HG03460 (cell line): ENCODE measurements at regions not wholly inside any gene's neighbourhood (a gene's known extent, or its start where the extent isn't known, plus 50 kb on each side); places are given as distances from the start of the nearest gene placed in this dataset.
"Not testable (repeated sequence)": the region's sequence is repeated elsewhere in the genome, so short reads cannot be mapped to it uniquely, and the experiment has no call there.

Source experiments
- ATAC-seq: cut with Tn5 transposase; IDR thresholded peaks from one replicate; pipeline ENCODE4 v1.9.1; 2021; ENCODE audit not compliant: unreplicated experiment

DNA sequence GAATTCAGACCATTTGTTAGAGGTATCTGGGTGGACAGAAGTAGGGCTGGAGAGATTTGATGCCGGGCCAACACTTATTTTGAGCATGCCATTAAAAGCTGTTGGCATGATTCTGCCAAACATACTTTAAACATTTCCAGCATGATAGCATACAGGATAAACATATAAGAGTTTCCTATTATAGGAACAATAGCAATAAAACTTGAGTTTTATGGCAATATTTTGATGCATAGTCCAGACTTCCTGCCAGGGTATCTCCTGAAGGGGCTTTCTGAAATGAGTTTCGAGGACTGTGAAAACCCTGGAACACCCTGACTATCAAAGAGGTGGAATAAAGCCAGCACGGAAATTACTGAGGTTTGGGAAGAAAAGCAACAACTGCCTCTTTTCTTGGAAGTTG is 1398.0 kb upstream of the NXPH2 start:
- ATAC-seq: no peak

GRCh38 chr2:140177086-140177485 is 1396.9 kb upstream of the NXPH2 start:
- no peak for ATAC-seq

DNA sequence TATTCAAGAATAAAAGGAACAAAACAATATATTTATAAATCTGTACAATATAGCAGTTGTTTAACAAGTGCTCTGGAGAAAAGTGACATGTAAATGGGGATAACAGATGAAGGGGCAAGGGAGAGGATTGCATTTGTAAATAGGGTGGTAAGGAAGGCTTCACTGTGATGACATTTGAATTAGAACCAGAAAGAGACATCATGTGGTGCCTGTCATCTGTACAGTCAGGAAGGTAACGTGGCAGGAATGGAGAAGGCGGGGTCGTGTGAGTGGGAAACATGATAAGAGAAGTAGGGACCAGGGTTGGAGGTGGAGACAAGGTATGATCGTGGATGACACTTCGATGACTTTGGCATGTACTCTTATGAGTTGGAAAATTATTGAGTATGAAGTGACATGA is 1393.6 kb upstream of the NXPH2 start:
- no peak for ATAC-seq

- no peak for ATAC-seq
These were observed 1384.3 kb upstream of the NXPH2 start for GRCh38 chr2:140164449-140164848.

GRCh38 chr2:140158259-140158658 is 1378.1 kb upstream of the NXPH2 start:
- ATAC-seq: no peak

GRCh38 chr2:140157816-140158215 is 1377.6 kb upstream of the NXPH2 start:
- ATAC-seq: no peak

DNA sequence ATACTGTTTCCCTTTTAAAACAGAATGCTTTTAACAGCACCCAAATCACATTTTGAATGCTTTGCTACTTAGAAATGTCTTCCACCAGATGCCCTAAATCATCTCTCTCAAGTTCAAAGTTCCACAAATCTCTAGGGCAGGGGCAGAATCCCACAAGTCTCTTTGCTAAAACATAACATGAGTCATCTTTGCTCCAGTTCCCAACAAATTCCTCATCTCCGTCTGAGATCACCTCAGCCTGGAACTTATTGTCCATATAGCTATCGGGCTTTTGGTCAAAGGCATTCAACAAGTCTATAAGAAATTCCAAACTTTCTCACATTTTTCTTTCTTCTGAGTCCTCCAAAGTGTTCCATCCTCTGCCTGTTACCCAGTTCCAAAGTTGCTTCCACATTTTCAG is 1374.5 kb upstream of the NXPH2 start:
- no peak for ATAC-seq

DNA sequence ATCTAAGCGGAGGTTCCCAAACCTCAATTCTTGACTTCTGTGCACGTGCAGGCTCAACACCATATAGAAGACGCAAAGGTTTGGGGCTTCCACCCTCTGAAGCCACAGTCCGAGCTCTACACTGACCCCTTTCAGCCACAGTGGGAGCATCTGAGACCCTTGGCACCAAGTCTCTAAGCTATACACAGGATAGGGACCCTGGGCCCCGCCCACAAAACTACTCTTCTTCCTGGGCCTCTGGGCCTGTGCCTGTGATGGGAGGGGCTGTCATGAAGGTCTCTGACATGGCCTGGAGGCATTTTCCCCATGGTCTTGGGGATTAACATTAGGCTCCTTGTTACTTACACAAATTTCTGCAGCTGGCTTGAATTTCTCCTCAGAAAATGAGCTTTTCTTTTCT is 1374.1 kb upstream of the NXPH2 start:
- ATAC-seq: no peak

GRCh38 chr2:140144611-140145010 is 1364.4 kb upstream of the NXPH2 start:
- no peak for ATAC-seq

DNA sequence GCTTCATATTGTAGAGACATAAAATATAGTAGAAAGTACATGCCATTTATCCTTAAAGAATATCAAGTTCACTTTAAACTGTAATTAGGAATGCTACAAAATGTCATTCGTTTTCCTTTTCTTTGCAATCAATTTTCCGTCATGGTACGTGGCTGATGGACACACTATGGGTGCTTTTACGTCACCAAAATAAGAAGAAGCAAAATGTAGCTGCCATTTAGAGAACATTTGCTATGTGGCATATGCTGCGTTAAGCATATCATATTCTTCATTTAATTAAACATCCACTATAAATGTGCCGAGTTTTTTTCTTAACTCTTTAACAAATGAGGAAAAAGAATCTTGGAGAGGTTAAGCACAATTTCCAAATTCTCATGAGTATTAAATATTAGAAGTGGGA is 1358.5 kb upstream of the NXPH2 start:
- no peak for ATAC-seq

DNA sequence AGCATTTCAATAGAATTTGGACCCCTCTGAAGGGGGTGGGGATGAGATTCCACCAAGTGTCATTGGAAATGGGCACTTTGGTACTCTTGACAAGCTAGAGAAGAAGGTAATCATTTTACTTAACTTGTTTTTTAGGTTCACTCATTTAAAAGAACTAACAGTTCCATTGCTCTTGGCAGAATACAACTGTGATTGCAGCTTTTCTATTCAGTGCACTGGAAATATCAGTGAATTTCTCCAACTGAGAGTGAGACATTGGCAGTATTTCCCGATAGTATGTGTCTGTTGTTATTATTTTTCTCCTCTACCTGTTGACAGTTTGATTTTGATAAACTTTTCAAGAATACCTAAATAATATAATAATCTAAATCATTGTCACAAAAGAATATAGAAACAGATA is 1356.7 kb upstream of the NXPH2 start:
- no peak for ATAC-seq

- ATAC-seq: no peak
These were observed 1356.2 kb upstream of the NXPH2 start for GRCh38 chr2:140136366-140136765.

DNA sequence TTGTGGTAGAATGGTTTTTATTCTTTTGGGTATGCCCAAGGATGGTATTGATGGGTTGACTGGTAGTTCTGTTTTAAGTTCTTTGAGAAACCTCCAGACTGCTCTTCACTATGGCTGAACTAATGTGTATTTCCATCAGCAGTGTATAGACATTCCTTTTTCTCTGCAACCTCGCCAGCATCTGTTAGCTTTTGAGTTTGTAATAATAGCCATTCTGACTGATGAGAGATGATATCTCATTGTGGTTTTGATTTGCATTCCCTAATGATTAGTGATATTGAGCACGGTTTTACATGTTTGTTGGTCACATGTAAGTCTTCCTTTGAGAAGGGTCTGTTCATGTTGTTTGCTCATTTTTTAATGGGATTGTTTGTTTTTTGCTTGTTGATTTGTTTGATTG is 1348.7 kb upstream of the NXPH2 start:
- ATAC-seq: no peak

- ATAC-seq: no peak
These were observed 1341.8 kb upstream of the NXPH2 start for GRCh38 chr2:140122001-140122400.

DNA sequence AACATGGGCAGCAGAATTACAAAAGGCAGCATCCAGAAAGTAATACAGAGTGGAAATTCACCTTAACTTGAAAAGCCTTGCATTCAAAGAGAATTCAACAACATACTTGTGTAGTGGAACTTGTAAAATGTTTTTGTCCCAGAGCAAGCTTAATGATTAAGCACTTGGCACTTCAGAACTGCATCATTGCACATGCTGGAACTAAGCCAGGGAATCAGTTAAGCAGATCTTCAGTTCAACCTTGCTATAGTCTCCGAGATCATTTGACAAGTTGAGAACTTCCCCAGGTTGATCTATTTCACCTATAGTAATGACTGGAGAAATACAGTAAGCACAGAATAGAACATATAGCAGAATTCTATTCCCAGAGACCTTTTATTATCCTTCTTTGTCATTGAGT is 1337.2 kb upstream of the NXPH2 start:
- ATAC-seq: no peak

- no peak for ATAC-seq
These were observed 1328.7 kb upstream of the NXPH2 start for GRCh38 chr2:140108706-140109475.

DNA sequence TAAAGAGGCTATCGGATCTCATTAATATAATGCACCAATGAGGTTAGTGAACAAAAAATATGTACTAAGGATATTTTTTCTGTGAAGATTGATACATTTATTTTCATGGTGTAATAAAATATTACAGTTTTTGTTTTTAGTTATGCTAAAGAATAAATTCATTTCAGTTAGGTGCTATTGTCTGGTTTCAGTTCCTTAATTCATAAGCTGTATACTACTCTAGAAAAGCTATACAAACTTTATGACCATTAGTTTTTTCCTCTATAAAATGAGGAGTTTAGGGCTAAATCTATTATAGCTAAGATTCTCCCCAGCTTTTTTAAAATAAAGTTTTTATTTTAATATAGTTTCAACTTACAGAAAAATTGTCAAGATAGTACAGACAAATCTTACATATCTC is 1311.7 kb upstream of the NXPH2 start:
- no peak for ATAC-seq

DNA sequence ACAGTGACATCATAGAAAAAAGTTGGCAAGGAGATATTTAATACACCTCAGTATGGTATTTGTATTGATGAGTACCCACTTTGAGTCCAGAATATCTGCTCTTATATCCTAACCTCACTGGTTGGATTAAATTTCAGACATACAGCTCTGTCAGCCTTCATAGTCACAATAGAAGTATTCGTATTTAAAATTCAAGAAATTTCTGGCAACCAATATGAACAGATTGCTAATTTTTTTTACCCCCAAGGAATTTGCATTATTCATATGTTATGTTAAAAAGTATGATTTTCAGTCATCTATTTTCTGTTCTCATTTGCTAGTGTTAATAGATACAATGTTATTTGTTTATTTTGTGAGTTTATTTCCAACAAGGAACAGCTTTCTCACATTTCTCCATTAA is 1306.8 kb upstream of the NXPH2 start:
- no peak for ATAC-seq

- no peak for ATAC-seq
These were observed 1305.5 kb upstream of the NXPH2 start for GRCh38 chr2:140085674-140086073.

GRCh38 chr2:140079038-140079437 is 1298.8 kb upstream of the NXPH2 start:
- no peak for ATAC-seq

DNA sequence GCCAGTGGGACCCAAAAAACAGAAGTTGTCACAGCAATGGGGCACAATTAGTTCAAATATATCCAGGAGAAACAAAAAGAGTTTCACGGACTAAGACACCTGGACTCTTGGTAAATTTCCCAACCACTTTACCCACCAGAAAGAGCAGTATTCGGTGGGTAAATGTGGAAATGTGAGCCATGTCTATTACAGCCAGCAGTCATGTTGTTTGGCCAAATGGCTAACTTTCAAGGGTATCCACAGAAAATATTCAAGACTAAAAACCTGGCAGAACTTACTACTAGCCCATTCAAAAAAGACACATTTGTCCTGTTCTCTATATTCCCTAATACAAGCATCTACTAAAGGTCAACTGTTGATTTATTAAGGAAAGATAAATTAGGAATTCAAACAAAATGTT is 1296.0 kb upstream of the NXPH2 start:
- no peak for ATAC-seq

DNA sequence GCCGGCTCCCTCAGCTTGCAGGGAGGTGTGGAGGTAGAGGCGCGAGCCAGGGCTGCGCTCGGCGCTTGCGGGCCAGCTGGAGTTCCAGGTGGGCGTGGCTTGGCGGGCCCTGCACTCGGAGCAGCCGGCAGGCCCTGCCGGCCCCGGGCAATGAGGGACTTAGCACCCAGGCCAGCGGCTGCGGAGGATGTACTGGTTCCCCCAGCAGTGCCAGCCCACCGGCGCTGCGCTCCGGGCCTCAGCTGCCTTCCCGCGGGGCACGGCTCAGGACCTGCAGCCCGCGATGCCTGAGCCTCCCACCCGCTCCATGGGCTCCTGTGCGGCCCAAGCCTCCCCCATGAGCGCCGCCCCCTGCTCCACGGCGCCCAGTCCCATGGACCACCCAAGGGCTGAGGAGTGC is 1293.6 kb upstream of the NXPH2 start:
- ATAC-seq: not testable (repeated sequence)

DNA sequence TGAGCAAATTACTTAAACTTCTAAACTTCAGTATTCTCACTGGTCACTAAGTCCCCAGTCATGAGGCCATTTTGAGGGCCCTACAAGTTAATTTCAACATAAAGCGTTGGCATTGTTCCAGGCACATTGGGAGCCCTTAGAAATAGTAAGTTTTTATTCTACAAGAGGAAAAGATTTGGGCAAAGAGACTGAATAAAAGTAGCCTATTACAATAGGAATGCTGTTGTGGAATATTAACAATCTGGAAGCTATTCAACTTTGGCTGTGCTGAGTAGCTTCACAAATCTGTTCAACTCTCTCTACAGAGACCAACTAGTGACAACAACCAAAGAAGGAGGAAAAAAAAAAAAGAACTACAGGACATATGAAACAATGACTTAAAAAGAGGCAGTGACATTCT is 1287.5 kb upstream of the NXPH2 start:
- no peak for ATAC-seq
